ENCODE measurements at regions not wholly inside any gene's neighbourhood (a gene's known extent, or its start where the extent isn't known, plus 50 kb on each side); places are given as distances from the start of the nearest gene placed in this dataset.

DNA sequence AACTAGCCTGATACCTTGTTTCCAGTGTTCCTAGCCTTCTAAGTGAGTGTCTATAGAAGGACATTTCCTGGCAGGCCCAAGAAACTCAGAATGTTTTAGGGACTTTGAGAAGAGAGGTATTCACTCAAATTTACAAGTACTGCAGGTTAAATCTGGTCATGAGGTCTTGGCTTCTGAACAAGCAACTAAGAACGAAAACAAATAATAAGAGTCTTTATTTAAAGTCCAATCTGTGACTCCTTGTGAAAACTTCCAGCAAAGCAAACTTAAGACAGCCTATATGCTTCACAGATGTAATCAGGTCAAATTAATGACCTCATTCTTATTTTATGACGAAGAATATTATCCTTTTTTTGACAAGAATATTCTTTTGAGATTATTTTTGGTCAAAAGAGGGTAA, 79.4 kb upstream of the PRSS16 start:
- POLR2A ChIA-PET, result no interaction called here
- peak overlapping the region; percentile 39; the same call in 1 of the 2 replicates for H2AFZ ChIP-seq (ENCODE audit: low read depth)
- H3K9ac ChIP-seq, result peak overlapping the region; percentile 31; the same call in 1 of the 2 replicates

DNA sequence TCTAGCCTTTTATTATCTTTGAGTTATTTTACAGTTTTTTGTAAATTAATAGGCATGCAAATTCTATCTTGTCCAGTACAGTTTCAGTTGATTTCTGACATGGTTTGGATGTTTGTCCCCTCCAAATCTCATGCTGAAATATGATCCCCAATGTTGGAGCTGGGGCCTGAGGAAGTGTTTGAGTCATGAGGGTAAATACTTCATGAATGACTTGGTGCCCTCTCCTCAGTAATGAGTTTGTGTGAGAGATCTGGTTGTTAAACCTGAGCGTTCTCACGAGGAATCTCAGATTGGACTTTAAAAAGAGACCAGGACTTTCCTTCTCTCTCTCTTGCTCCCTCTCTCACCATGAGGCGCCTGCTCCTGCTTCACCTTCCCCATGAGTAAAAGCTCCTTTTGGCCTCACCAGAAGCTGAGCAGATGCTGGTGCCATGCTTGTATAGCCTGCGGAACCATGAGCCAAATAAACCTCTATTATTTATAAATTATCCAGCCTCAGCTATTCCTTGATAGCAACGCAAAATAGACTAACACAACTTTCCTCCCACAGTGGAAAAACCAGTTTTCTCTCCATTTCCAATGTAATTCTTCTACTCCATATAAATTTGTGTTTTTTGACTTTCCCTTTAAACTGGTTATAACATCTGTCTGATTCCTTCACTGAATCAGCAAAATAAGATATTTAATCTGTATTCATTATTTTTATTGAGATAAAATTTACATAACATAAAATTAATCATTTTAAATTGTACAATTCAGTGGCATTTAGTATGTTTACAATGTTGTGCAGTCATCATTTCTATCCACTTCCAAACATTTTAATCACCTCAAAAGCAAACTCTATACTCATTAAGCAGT, 78.7 kb upstream of the PRSS16 start:
- Histone ChIP-seq H3K79me2 (ENCODE audit: insufficient read depth) (no peaks in the 10 kb centered on the region), H3K27me3 (ENCODE audit: insufficient read depth) (no peaks in the 10 kb centered on the region), H2AFZ (ENCODE audit: low read depth) (peak overlapping the region; percentile 71), H3K4me2 (peak overlapping the region; percentile 55), H3K36me3 (replicated peaks in 1 of 2; ENCODE audit: control insufficient read depth in 1 of 2, insufficient read depth in 2 of 2, low read length in 1 of 2) (no peaks in the 10 kb centered on the region), H3K9me2 (no peaks in the 10 kb centered on the region), H3K9me3 (no peaks in the 10 kb centered on the region), H3K4me3 (ENCODE audit: low read depth in 2 of 2, low read length in 1 of 2) (peak overlapping the region in 1 of 2 experiments; percentile 23; a peak in 2 of 4 replicates), H3F3A (replicated peaks; ENCODE audit: insufficient read depth) (peaks cover 30% of the 10 kb centered on the region), H3K4me1 (ENCODE audit: control insufficient read depth in 1 of 2, insufficient read depth in 2 of 2, low read depth in 1 of 2, low read length in 1 of 2) (no peaks in the 10 kb centered on the region), H3K27ac (ENCODE audit: low read depth in 2 of 2, low read length in 1 of 2) (peak overlapping the region in 1 of 2 experiments; percentile 93; a peak in 2 of 4 replicates), H3K9ac (peak overlapping the region; percentile 40; the same call in 1 of the 2 replicates), H4K20me1 (ENCODE audit: insufficient read depth) (no peaks in the 10 kb centered on the region)
- 31% methylated on average over 5 of the region's 5 CpGs for WGBS (ENCODE audit: low lambda C conversion rate)
- TF ChIP-seq TEAD4 (IDR thresholded peaks at IDR 0.05; ENCODE audit: borderline replicate concordance, insufficient read depth) (no peak), EP300 (IDR thresholded peaks at IDR 0.05; ENCODE audit: borderline replicate concordance in 1 of 2, low read depth in 1 of 2, low read length in 1 of 2) (peak in 1 of 2 experiments; percentile 33; a peak in 1 of 4 replicates), TCF12 (IDR thresholded peaks at IDR 0.05) (peak; percentile 43; the same call in 1 of the 2 replicates), GATA2 (CRISPR knock-in tag; IDR thresholded peaks at IDR 0.05) (no peak), RFX5 (IDR thresholded peaks at IDR 0.05; ENCODE audit: low read length) (no peak), RXRA (IDR thresholded peaks at IDR 0.05; ENCODE audit: borderline replicate concordance, low read depth) (0 out of 2 replicates have a peak, but pooled peaks have one; percentile 22), SMC3 (IDR thresholded peaks at IDR 0.05; ENCODE audit: low read depth, low read length) (no peak), NFIC (IDR thresholded peaks at IDR 0.05; ENCODE audit: borderline replicate concordance) (peak; percentile 13; the same call in 1 of the 2 replicates), POLR2AphosphoS5 (IDR thresholded peaks at IDR 0.05; ENCODE audit: low read depth, low read length) (no peak), FOSL2 (IDR thresholded peaks at IDR 0.05; ENCODE audit: borderline replicate concordance, low read depth) (peak; percentile 70; the same call in 1 of the 2 replicates), JUND (IDR thresholded peaks at IDR 0.05) (peak; percentile 58), YY1 (IDR thresholded peaks at IDR 0.05; ENCODE audit: low read depth) (peak; percentile 25; the same call in 1 of the 2 replicates)
- TF ChIP-seq, protein P1, sequence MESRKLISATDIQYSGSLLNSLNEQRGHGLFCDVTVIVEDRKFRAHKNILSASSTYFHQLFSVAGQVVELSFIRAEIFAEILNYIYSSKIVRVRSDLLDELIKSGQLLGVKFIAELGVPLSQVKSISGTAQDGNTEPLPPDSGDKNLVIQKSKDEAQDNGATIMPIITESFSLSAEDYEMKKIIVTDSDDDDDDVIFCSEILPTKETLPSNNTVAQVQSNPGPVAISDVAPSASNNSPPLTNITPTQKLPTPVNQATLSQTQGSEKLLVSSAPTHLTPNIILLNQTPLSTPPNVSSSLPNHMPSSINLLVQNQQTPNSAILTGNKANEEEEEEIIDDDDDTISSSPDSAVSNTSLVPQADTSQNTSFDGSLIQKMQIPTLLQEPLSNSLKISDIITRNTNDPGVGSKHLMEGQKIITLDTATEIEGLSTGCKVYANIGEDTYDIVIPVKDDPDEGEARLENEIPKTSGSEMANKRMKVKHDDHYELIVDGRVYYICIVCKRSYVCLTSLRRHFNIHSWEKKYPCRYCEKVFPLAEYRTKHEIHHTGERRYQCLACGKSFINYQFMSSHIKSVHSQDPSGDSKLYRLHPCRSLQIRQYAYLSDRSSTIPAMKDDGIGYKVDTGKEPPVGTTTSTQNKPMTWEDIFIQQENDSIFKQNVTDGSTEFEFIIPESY (IDR thresholded peaks at IDR 0.05; ENCODE audit: borderline replicate concordance, low read depth), result peak; percentile 32; the same call in 1 of the 2 replicates
- TF ChIP-seq, protein P2, sequence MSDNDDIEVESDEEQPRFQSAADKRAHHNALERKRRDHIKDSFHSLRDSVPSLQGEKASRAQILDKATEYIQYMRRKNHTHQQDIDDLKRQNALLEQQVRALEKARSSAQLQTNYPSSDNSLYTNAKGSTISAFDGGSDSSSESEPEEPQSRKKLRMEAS (IDR thresholded peaks at IDR 0.05; ENCODE audit: low read depth), result peak; percentile 49; the same call in 1 of the 2 replicates
- TF ChIP-seq, protein P3, sequence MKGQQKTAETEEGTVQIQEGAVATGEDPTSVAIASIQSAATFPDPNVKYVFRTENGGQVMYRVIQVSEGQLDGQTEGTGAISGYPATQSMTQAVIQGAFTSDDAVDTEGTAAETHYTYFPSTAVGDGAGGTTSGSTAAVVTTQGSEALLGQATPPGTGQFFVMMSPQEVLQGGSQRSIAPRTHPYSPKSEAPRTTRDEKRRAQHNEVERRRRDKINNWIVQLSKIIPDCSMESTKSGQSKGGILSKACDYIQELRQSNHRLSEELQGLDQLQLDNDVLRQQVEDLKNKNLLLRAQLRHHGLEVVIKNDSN (IDR thresholded peaks at IDR 0.05; ENCODE audit: borderline replicate concordance, low read depth), result no peak
- TF ChIP-seq, protein P4, sequence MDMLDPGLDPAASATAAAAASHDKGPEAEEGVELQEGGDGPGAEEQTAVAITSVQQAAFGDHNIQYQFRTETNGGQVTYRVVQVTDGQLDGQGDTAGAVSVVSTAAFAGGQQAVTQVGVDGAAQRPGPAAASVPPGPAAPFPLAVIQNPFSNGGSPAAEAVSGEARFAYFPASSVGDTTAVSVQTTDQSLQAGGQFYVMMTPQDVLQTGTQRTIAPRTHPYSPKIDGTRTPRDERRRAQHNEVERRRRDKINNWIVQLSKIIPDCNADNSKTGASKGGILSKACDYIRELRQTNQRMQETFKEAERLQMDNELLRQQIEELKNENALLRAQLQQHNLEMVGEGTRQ (IDR thresholded peaks at IDR 0.05; ENCODE audit: borderline replicate concordance, low read depth, low read length), result no peak
- TF ChIP-seq, protein P5, sequence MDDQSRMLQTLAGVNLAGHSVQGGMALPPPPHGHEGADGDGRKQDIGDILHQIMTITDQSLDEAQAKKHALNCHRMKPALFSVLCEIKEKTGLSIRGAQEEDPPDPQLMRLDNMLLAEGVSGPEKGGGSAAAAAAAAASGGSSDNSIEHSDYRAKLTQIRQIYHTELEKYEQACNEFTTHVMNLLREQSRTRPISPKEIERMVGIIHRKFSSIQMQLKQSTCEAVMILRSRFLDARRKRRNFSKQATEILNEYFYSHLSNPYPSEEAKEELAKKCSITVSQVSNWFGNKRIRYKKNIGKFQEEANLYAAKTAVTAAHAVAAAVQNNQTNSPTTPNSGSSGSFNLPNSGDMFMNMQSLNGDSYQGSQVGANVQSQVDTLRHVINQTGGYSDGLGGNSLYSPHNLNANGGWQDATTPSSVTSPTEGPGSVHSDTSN (IDR thresholded peaks at IDR 0.05), result peak; percentile 23; the same call in 1 of the 2 replicates
- CTCF ChIA-PET, result interaction anchor here (1.3 kb wide), 1 partner anchor 9 kb away, joined by 5 read pairs; no protein-coding TSS in a partner anchor
- POLR2A ChIA-PET, result interaction anchor here (0.6 kb wide), 1 partner anchor 31 kb away, joined by 3 read pairs; no protein-coding TSS in a partner anchor
- DNase-seq, result no peak

More for the DNA sequence above, 79.4 kb upstream of the PRSS16 start:
- Histone ChIP-seq H3K4me3 (ENCODE audit: low read depth in 2 of 2, low read length in 1 of 2) (peak overlapping the region in 1 of 2 experiments; percentile 23; a peak in 2 of 4 replicates), H3K4me2 (peak overlapping the region; percentile 55), H3K4me1 (ENCODE audit: control insufficient read depth in 1 of 2, insufficient read depth in 2 of 2, low read depth in 1 of 2, low read length in 1 of 2) (no peaks in the 10 kb centered on the region), H3K36me3 (replicated peaks in 1 of 2; ENCODE audit: control insufficient read depth in 1 of 2, insufficient read depth in 2 of 2, low read length in 1 of 2) (no peaks in the 10 kb centered on the region), H4K20me1 (ENCODE audit: insufficient read depth) (no peaks in the 10 kb centered on the region), H3K79me2 (ENCODE audit: insufficient read depth) (no peaks in the 10 kb centered on the region), H3K9me3 (no peaks in the 10 kb centered on the region), H3K27ac (ENCODE audit: low read depth in 2 of 2, low read length in 1 of 2) (peak overlapping the region; percentile 3 to 93; a peak in 3 of 4 replicates), H3K9me2 (no peaks in the 10 kb centered on the region), H3F3A (replicated peaks; ENCODE audit: insufficient read depth) (peaks cover 31% of the 10 kb centered on the region), H3K27me3 (ENCODE audit: insufficient read depth) (no peaks in the 10 kb centered on the region)
- no peak for DNase-seq
- WGBS (ENCODE audit: low lambda C conversion rate), result 15% methylated on average over 2 of the region's 2 CpGs
- CTCF ChIA-PET, result interaction anchor here (1.3 kb wide), 2 partner anchors 9 kb away, joined by 3 to 5 read pairs; no protein-coding TSS in a partner anchor
- TF ChIP-seq RFX5 (IDR thresholded peaks at IDR 0.05; ENCODE audit: low read length), result no peak
- TF ChIP-seq RAD21 (IDR thresholded peaks at IDR 0.05; ENCODE audit: low read length), result no peak
- no peak for TF ChIP-seq SMC3 (IDR thresholded peaks at IDR 0.05; ENCODE audit: low read depth, low read length)
- TF ChIP-seq GATA2 (CRISPR knock-in tag; IDR thresholded peaks at IDR 0.05), result no peak
- no peak for TF ChIP-seq NRF1 (IDR thresholded peaks at IDR 0.05; ENCODE audit: low read depth, low read length)
- no peak for TF ChIP-seq FOSL2 (IDR thresholded peaks at IDR 0.05; ENCODE audit: borderline replicate concordance, low read depth)
- no peak for TF ChIP-seq MEF2A (IDR thresholded peaks at IDR 0.05; ENCODE audit: borderline replicate concordance, low read depth)
